CD4-positive, CD25-positive, alpha-beta regulatory T cell (primary cell): ENCODE measurements at regions not wholly inside any gene's neighbourhood (a gene's known extent, or its start where the extent isn't known, plus 50 kb on each side); places are given as distances from the start of the nearest gene placed in this dataset.
A peak's percentile ranks its signal among the peaks of the same experiment; 100 is the strongest.

Experiments
- ATAC-seq, 2 donors: fragments of 150-1000 bp; cut with Tn5 transposase; one replicate each; pipeline ENCODE4 v1.10.0; 2021; ENCODE audit warnings: low read depth in 2 of 2, moderate number of reproducible peaks in 2 of 2, moderate library complexity in 1 of 2
- DNase-seq, 3 donors: peaks; one replicate each; pipeline versions ENCODE4 v3.0.0 to v3.0.0-alpha.2; 2012 to 2022; ENCODE audit warnings: mixed read lengths in 1 of 3
- H3K27ac ChIP-seq: one replicate; pipeline ENCODE4 v1.7.0; 2013; ENCODE audit warnings: mild to moderate bottlenecking, low read length; ENCODE audit not compliant: insufficient read depth, poor library complexity, severe bottlenecking
- H3K27me3 ChIP-seq: one replicate; pipeline ENCODE4 v1.7.0; 2013; ENCODE audit warnings: low read length; ENCODE audit not compliant: control insufficient read depth, insufficient read depth
- H3K36me3 ChIP-seq: one replicate; pipeline ENCODE4 v1.7.0; 2013; ENCODE audit warnings: mild to moderate bottlenecking, low read length, moderate library complexity; ENCODE audit not compliant: control insufficient read depth, insufficient read depth
- H3K4me1 ChIP-seq: 2 replicates; pipeline ENCODE4 v1.7.0; 2013; ENCODE audit warnings: mild to moderate bottlenecking, low read length; ENCODE audit not compliant: insufficient read depth, control insufficient read depth, poor library complexity, severe bottlenecking
- H3K4me3 ChIP-seq: one replicate; pipeline ENCODE4 v1.7.0; 2013; ENCODE audit warnings: low read depth, mild to moderate bottlenecking, low read length, moderate library complexity
- H3K9me3 ChIP-seq, 2 experiments: 1 replicate in 1 of 2; 2 replicates in 1 of 2; pipeline ENCODE4 v1.7.0; 2013; ENCODE audit warnings: low read length in 2 of 2, mild to moderate bottlenecking in 1 of 2, moderate library complexity in 1 of 2; ENCODE audit not compliant: control insufficient read depth in 2 of 2
- H3K27ac Mint-ChIP-seq, 3 donors: one replicate each; pipeline ENCODE4 v1.8.0; 2020 to 2022; ENCODE audit warnings: mild to moderate bottlenecking in 3 of 3, mixed read lengths in 3 of 3, moderate library complexity in 2 of 3
- H3K27me3 Mint-ChIP-seq: one replicate; pipeline ENCODE4 v1.8.0; 2022; ENCODE audit warnings: mild to moderate bottlenecking, mixed read lengths
- H3K36me3 Mint-ChIP-seq: one replicate; pipeline ENCODE4 v1.8.0; 2020; ENCODE audit warnings: mixed read lengths
- H3K4me1 Mint-ChIP-seq, 4 donors: one replicate each; pipeline ENCODE4 v1.8.0; 2020 to 2022; ENCODE audit warnings: mixed read lengths in 4 of 4, mild to moderate bottlenecking in 1 of 4
- H3K4me3 Mint-ChIP-seq, 4 donors: one replicate each; pipeline ENCODE4 v1.8.0; 2020 to 2022; ENCODE audit warnings: mild to moderate bottlenecking in 4 of 4, mixed read lengths in 4 of 4, moderate library complexity in 3 of 4
- H3K9me3 Mint-ChIP-seq, 7 donors: one replicate each; pipeline ENCODE4 v1.8.0; 2020 to 2022; ENCODE audit warnings: mixed read lengths in 7 of 7, mild to moderate bottlenecking in 3 of 7, moderate library complexity in 2 of 7

DNA sequence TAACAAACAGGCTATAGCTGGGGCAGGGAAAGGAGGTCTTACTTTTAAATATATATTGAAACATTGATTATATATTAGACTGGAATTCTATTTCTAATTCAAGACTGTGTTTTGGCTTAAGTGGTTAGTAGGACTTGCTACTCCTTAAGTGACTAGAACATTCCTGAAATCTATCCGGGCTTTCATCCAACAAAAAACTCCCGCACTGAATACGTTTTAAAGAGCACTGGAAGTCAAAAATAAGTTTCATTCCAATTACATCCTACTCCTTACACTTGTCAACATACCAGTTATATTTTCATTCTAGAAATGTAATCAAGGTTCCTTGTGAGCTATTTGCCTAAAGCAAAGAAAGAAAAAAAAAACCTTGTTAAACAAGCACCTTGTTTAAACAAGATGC lies 204.6 kb downstream of the SP3 start:
- no peak overlapping the region for H3K4me3 Mint-ChIP-seq
- peaks cover 8% of the 10 kb centered on the region for H3K27me3 Mint-ChIP-seq
- peaks cover 0 to 4% (median 0%) of the 10 kb centered on the region in 7 donors for H3K9me3 Mint-ChIP-seq
- no peaks in the 10 kb centered on the region for H3K4me1 Mint-ChIP-seq
- Histone ChIP-seq H3K36me3 (no peaks in the 10 kb centered on the region), H3K27me3 (no peaks in the 10 kb centered on the region), H3K4me1 (no peaks in the 10 kb centered on the region), H3K27ac (no peak overlapping the region), H3K4me3 (no peak overlapping the region), H3K9me3 (no peaks in the 10 kb centered on the region)
- H3K36me3 Mint-ChIP-seq: no peaks in the 10 kb centered on the region
- ATAC-seq (no peak), DNase-seq (no peak)
- no peak overlapping the region for H3K27ac Mint-ChIP-seq

DNA sequence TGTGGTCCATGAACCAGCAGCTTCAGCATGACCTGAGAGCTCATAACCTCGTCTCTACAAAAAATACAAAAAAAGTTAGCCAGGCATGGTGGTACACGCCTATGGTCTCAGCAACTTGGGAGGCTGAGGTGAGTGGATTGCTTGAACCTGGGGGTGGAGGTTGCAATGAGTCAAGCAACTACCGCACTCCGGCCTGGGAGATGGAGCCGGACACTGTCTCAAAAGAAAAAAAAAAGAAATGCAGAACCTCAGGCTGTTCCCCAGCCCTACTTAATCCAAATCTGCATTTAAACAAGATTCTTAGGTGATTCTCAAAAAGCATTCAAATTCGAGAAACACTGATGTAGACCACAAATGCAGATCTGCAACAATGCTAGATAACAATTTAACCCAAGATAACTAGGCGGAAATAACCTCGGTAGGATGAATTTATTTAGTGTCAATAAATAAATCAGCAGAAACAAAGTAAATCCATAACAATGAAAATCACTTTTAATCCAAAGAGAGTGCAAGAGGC lies 203.5 kb downstream of the SP3 start:
- H3K4me3 Mint-ChIP-seq: no peak overlapping the region
- peak overlapping the region in 1 of 3 donors; percentile 32 for H3K27ac Mint-ChIP-seq
- Histone ChIP-seq H3K27ac (no peak overlapping the region), H3K4me3 (no peak overlapping the region), H3K9me3 (no peaks in the 10 kb centered on the region), H3K4me1 (no peaks in the 10 kb centered on the region), H3K27me3 (no peaks in the 10 kb centered on the region), H3K36me3 (no peaks in the 10 kb centered on the region)
- H3K4me1 Mint-ChIP-seq: no peaks in the 10 kb centered on the region
- peaks cover 0 to 2% (median 0%) of the 10 kb centered on the region in 7 donors for H3K9me3 Mint-ChIP-seq
- H3K36me3 Mint-ChIP-seq: no peaks in the 10 kb centered on the region
- peaks cover 8% of the 10 kb centered on the region for H3K27me3 Mint-ChIP-seq
- ATAC-seq (no peak), DNase-seq (no peak)

- no peaks in the 10 kb centered on the region for H3K9me3 ChIP-seq
- Mint-ChIP-seq H3K36me3 (no peaks in the 10 kb centered on the region), H3K9me3 (peaks cover 0 to 2% (median 0%) of the 10 kb centered on the region in 7 donors), H3K27ac (no peak overlapping the region), H3K4me3 (no peak overlapping the region), H3K4me1 (no peaks in the 10 kb centered on the region), H3K27me3 (peaks cover 8% of the 10 kb centered on the region)
- H3K36me3 ChIP-seq: no peaks in the 10 kb centered on the region
- no peak overlapping the region for H3K27ac ChIP-seq
- no peak overlapping the region for H3K4me3 ChIP-seq
- H3K27me3 ChIP-seq: no peaks in the 10 kb centered on the region
- ATAC-seq: no peak
- H3K4me1 ChIP-seq: no peaks in the 10 kb centered on the region
- no peak for DNase-seq
These were observed 203.0 kb downstream of the SP3 start for GRCh38 chr2:173762221-173762620.

DNA sequence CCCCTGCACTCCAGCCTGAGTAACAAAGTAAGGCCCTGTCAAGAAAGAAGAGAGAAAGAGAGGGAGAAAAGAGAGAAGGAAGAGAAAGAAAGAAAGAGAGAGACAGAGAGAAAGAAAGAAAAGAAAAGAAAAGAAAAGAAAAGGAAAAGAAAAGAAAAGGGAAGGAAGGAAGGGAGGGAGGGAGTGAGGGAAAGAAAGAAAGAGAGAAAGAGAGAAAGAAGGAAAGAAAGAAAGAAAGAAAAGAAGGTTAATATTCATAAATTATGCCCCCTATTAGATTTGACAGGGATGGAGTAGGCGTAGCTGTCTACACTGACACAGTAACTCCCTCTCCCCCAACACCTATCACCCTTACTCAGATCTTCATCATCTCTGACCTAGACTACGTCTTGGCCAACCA lies 202.3 kb downstream of the SP3 start:
- H3K36me3 Mint-ChIP-seq: no peaks in the 10 kb centered on the region
- H3K4me1 ChIP-seq: no peaks in the 10 kb centered on the region
- no peak for ATAC-seq
- no peaks in the 10 kb centered on the region for H3K9me3 ChIP-seq
- peaks cover 0 to 2% (median 0%) of the 10 kb centered on the region in 7 donors for H3K9me3 Mint-ChIP-seq
- H3K4me3 ChIP-seq: no peak overlapping the region
- H3K27me3 ChIP-seq: no peaks in the 10 kb centered on the region
- H3K27me3 Mint-ChIP-seq: peaks cover 8% of the 10 kb centered on the region
- H3K27ac Mint-ChIP-seq: no peak overlapping the region
- no peaks in the 10 kb centered on the region for H3K36me3 ChIP-seq
- no peak for DNase-seq
- no peak overlapping the region for H3K4me3 Mint-ChIP-seq
- H3K27ac ChIP-seq: no peak overlapping the region
- no peaks in the 10 kb centered on the region for H3K4me1 Mint-ChIP-seq

DNA sequence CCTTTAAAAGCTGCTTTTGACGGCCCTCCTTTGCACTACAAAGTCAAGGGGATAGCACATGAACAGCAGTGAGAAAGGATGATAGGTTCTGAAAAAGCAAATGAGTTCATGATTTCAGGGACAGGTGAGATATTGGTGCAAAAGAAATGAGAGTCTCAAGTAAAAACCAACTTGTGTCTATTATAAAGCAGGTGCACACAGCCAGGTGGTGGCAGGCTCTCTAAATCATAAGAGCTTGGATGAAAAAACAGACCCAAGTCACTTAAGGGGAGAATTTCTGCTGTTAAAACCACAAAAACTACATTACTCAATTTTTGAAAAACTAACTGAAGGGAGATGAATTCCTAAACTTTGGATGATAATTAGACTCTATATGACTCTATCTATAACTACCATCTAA lies 201.5 kb downstream of the SP3 start:
- Mint-ChIP-seq H3K9me3 (peaks cover 0 to 2% (median 0%) of the 10 kb centered on the region in 7 donors), H3K27me3 (peaks cover 8% of the 10 kb centered on the region), H3K27ac (no peak overlapping the region), H3K36me3 (no peaks in the 10 kb centered on the region), H3K4me1 (no peaks in the 10 kb centered on the region), H3K4me3 (no peak overlapping the region)
- H3K27me3 ChIP-seq: no peaks in the 10 kb centered on the region
- H3K4me3 ChIP-seq: no peak overlapping the region
- no peaks in the 10 kb centered on the region for H3K36me3 ChIP-seq
- ATAC-seq: no peak
- no peaks in the 10 kb centered on the region for H3K4me1 ChIP-seq
- DNase-seq: no peak
- H3K9me3 ChIP-seq: no peaks in the 10 kb centered on the region
- no peak overlapping the region for H3K27ac ChIP-seq

GRCh38 chr2:173764094-173764493 lies 201.1 kb downstream of the SP3 start:
- Mint-ChIP-seq H3K27ac (no peak overlapping the region), H3K27me3 (peaks cover 8% of the 10 kb centered on the region), H3K4me1 (no peaks in the 10 kb centered on the region), H3K4me3 (no peak overlapping the region), H3K36me3 (no peaks in the 10 kb centered on the region), H3K9me3 (peaks cover 0 to 2% (median 0%) of the 10 kb centered on the region in 7 donors)
- Histone ChIP-seq H3K9me3 (no peaks in the 10 kb centered on the region), H3K27ac (no peak overlapping the region), H3K4me1 (no peaks in the 10 kb centered on the region), H3K36me3 (no peaks in the 10 kb centered on the region), H3K27me3 (no peaks in the 10 kb centered on the region), H3K4me3 (no peak overlapping the region)
- ATAC-seq (no peak), DNase-seq (no peak)

DNA sequence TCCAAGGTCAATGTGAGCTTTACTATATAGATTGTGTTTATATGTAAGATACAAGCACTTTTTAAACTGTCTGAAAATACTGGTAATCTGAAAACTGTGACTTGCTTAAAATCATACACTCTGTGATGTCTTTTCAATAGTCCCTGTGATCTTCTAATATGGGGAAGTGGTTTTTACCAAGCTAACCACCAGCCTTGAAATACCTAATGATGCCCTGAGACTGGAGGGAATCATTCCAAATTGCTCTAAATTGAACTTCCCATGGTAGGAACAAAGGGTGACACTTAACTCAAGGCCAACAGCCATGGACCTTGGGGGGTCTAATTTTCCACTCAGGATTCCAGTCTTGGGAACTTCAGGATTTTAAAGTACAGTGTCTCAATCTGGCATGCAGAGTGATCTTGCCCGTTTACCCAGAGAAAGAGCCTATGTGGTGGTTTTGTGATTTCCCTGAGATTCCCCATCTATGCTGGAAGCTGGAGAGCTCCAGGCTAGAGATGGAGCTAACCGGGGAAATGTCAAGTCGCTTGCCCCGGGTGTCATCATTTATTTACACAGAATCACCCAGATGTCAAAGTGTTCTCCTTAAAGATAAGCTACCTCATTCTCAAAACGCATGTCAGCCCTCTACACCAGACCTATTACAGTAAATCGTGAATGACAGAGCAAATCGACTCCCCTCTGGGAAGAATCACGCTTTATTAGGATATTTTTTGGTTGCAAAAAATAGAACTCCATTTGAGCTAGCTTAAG lies 198.5 kb downstream of the SP3 start:
- no peak overlapping the region for H3K4me3 Mint-ChIP-seq
- H3K4me1 ChIP-seq: no peaks in the 10 kb centered on the region
- H3K27ac ChIP-seq: no peak overlapping the region
- ATAC-seq: no peak
- DNase-seq: no peak
- H3K36me3 ChIP-seq: no peaks in the 10 kb centered on the region
- no peak overlapping the region for H3K4me3 ChIP-seq
- H3K9me3 ChIP-seq: no peaks in the 10 kb centered on the region
- peaks cover 0 to 5% (median 0%) of the 10 kb centered on the region in 7 donors for H3K9me3 Mint-ChIP-seq
- no peaks in the 10 kb centered on the region for H3K4me1 Mint-ChIP-seq
- H3K36me3 Mint-ChIP-seq: no peaks in the 10 kb centered on the region
- no peak overlapping the region for H3K27ac Mint-ChIP-seq
- peaks cover 3% of the 10 kb centered on the region for H3K27me3 ChIP-seq
- H3K27me3 Mint-ChIP-seq: peaks cover 10% of the 10 kb centered on the region
